ENCODE measurements at regions not wholly inside any gene's neighbourhood (a gene's known extent, or its start where the extent isn't known, plus 50 kb on each side); places are given as distances from the start of the nearest gene placed in this dataset.
"Not testable (repeated sequence)": the region's sequence is repeated elsewhere in the genome, so short reads cannot be mapped to it uniquely, and the experiment has no call there.

GRCh38 chr3:34669490-34669889 lies 871.1 kb downstream of the PDCD6IP start:
- no peak for DNase-seq
- 86 to 93% methylated on average over 2 to 3 of the region's 3 CpGs for WGBS, 2 donors
- Histone ChIP-seq H3K27me3 (no peaks in the 10 kb centered on the region), H3K9me3 (no peaks in the 10 kb centered on the region), H3K4me3 (no peak overlapping the region), H3K4me1 (no peaks in the 10 kb centered on the region), H3K27ac (no peak overlapping the region), H3K36me3 (ENCODE audit: low read depth, missing control alignments) (no peaks in the 10 kb centered on the region)
- TF ChIP-seq POLR2A (IDR thresholded peaks at IDR 0.05) (no peak), CTCF (IDR thresholded peaks at IDR 0.05) (no peak)
- intact Hi-C loops (cut with DNase I; ENCODE audit: low total_unique reads) = no loop called here

- 84 to 92% methylated on average over 2 of the region's 2 CpGs for WGBS, 2 donors
- no peaks in the 10 kb centered on the region for H3K9me3 ChIP-seq
- H3K36me3 ChIP-seq (ENCODE audit: low read depth, missing control alignments) = no peaks in the 10 kb centered on the region
- H3K27ac ChIP-seq = no peak overlapping the region
- no peaks in the 10 kb centered on the region for H3K27me3 ChIP-seq
- H3K4me3 ChIP-seq = no peak overlapping the region
- TF ChIP-seq CTCF (IDR thresholded peaks at IDR 0.05) (no peak), POLR2A (IDR thresholded peaks at IDR 0.05) (no peak)
- intact Hi-C loops (cut with DNase I; ENCODE audit: low total_unique reads) = no loop called here
- no peak for DNase-seq
- peaks cover 3% of the 10 kb centered on the region for H3K4me1 ChIP-seq
Measured at GRCh38 chr3:34675383-34676120, 877.1 kb downstream of the PDCD6IP start.

- no peak overlapping the region for H3K4me3 ChIP-seq
- WGBS, 2 donors = 96 to 98% methylated on average over 3 of the region's 3 CpGs
- no peaks in the 10 kb centered on the region for H3K36me3 ChIP-seq (ENCODE audit: low read depth, missing control alignments)
- no peak for TF ChIP-seq CTCF (IDR thresholded peaks at IDR 0.05)
- no peak for TF ChIP-seq POLR2A (IDR thresholded peaks at IDR 0.05)
- intact Hi-C loops (cut with DNase I; ENCODE audit: low total_unique reads) = no loop called here
- DNase-seq = no peak
- no peaks in the 10 kb centered on the region for H3K27me3 ChIP-seq
- no peaks in the 10 kb centered on the region for H3K9me3 ChIP-seq
- H3K27ac ChIP-seq = no peak overlapping the region
- peaks cover 3% of the 10 kb centered on the region for H3K4me1 ChIP-seq
Measured at GRCh38 chr3:34676436-34676835, 878.0 kb downstream of the PDCD6IP start.

- H3K36me3 ChIP-seq (ENCODE audit: low read depth, missing control alignments) = no peaks in the 10 kb centered on the region
- H3K9me3 ChIP-seq = no peaks in the 10 kb centered on the region
- H3K4me3 ChIP-seq = no peak overlapping the region
- TF ChIP-seq POLR2A (IDR thresholded peaks at IDR 0.05) = no peak
- no peak for TF ChIP-seq CTCF (IDR thresholded peaks at IDR 0.05)
- H3K4me1 ChIP-seq = peaks cover 3% of the 10 kb centered on the region
- no peak for DNase-seq
- intact Hi-C loops (cut with DNase I; ENCODE audit: low total_unique reads) = no loop called here
- no peaks in the 10 kb centered on the region for H3K27me3 ChIP-seq
- H3K27ac ChIP-seq = no peak overlapping the region
Measured at GRCh38 chr3:34678575-34678974, 880.1 kb downstream of the PDCD6IP start.

GRCh38 chr3:34679055-34679454 lies 880.6 kb downstream of the PDCD6IP start:
- H3K4me1 ChIP-seq; DNase-seq; H3K27me3 ChIP-seq; H3K9me3 ChIP-seq; H3K36me3 ChIP-seq (ENCODE audit: low read depth, missing control alignments); intact Hi-C loops (cut with DNase I; ENCODE audit: low total_unique reads); H3K4me3 ChIP-seq; H3K27ac ChIP-seq: not testable (repeated sequence)
- 60 to 89% methylated on average over 1 of the region's 1 CpG for WGBS, 2 donors
